SK-N-SH (cell line): ENCODE measurements at regions not wholly inside any gene's neighbourhood (a gene's known extent, or its start where the extent isn't known, plus 50 kb on each side); places are given as distances from the start of the nearest gene placed in this dataset.

Source experiments
- CTCF ChIA-PET: fragments of 300-600, 350-600 bp; formaldehyde crosslinking; extraction: SDS; loops from one replicate; lab custom pipeline; 2021; lab: Yijun Ruan, JAX
- POLR2A ChIA-PET: fragments of 350-600 bp; sonication (Branson Sonifier 250); formaldehyde crosslinking; extraction: SDS; loops from one replicate; lab custom pipeline; 2020; ENCODE audit warnings: antibody characterized with exemption, inconsistent platforms; lab: Yijun Ruan, JAX
- DNase-seq: peaks from one replicate; pipeline ENCODE4 v3.0.0; 2012
- H2AFZ ChIP-seq: fragments of 200-600 bp; sonication (generic); 2 replicates; pipeline ENCODE4 v1.8.1; 2016; ENCODE audit warnings: antibody characterized with exemption, mild to moderate bottlenecking, low read depth
- H3F3A ChIP-seq: fragments of 200-600 bp; sonication (generic); replicated peaks from 2 replicates; pipeline ENCODE3; 2016; ENCODE audit warnings: antibody characterized with exemption, mild to moderate bottlenecking; ENCODE audit not compliant: insufficient read depth
- H3K27ac ChIP-seq, 2 experiments: fragments of 200-500 bp in 1 of 2; fragments of 200-600 bp in 1 of 2; sonication (Bioruptor generic) in 1 of 2; sonication (generic), shearing (Covaris generic) in 1 of 2; 2 replicates each; pipeline versions ENCODE4 v1.5.1 to v1.6.1; 2014 to 2016; ENCODE audit warnings: low read depth in 2 of 2, inconsistent platforms in 1 of 2, low read length in 1 of 2, mild to moderate bottlenecking in 1 of 2, mixed read lengths in 1 of 2
- H3K27me3 ChIP-seq: fragments of 200-600 bp; sonication (generic), shearing (Covaris generic); 2 replicates; pipeline ENCODE4 v1.6.1; 2016; ENCODE audit warnings: mixed run types; ENCODE audit not compliant: insufficient read depth
- H3K36me3 ChIP-seq, 2 experiments: fragments of 200-500 bp in 1 of 2; fragments of 200-600 bp in 1 of 2; sonication (Bioruptor generic) in 1 of 2; sonication (generic) in 1 of 2; replicated peaks in 1 of 2; 2 replicates each; pipeline versions ENCODE3 to v1.5.1; 2014 to 2016; ENCODE audit warnings: low read length in 1 of 2, mild to moderate bottlenecking in 1 of 2; ENCODE audit not compliant: insufficient read depth in 2 of 2, control insufficient read depth in 1 of 2
- H3K4me1 ChIP-seq, 2 experiments: fragments of 200-500 bp in 1 of 2; fragments of 200-600 bp in 1 of 2; sonication (Bioruptor generic) in 1 of 2; sonication (generic), shearing (Covaris generic) in 1 of 2; 2 replicates each; pipeline versions ENCODE4 v1.5.1 to v1.6.1; 2014 to 2016; ENCODE audit warnings: low read depth in 1 of 2, low read length in 1 of 2, mixed run types in 1 of 2; ENCODE audit not compliant: insufficient read depth in 2 of 2, control insufficient read depth in 1 of 2
- H3K4me2 ChIP-seq: fragments of 200-600 bp; sonication (generic), shearing (Covaris generic); 2 replicates; pipeline ENCODE4 v1.6.1; 2017; ENCODE audit warnings: mixed run types
- H3K4me3 ChIP-seq, 2 experiments: fragments of 200-500 bp in 1 of 2; fragments of 200-600 bp in 1 of 2; sonication (Bioruptor generic) in 1 of 2; sonication (generic), shearing (Covaris generic) in 1 of 2; 2 replicates each; pipeline versions ENCODE4 v1.5.1 to v1.8.1; 2014 to 2016; ENCODE audit warnings: low read depth in 2 of 2, inconsistent platforms in 1 of 2, low read length in 1 of 2, mild to moderate bottlenecking in 1 of 2, mixed read lengths in 1 of 2, moderate library complexity in 1 of 2
- H3K79me2 ChIP-seq: fragments of 200-600 bp; sonication (generic); 2 replicates; pipeline ENCODE4 v1.8.1; 2017; ENCODE audit warnings: mild to moderate bottlenecking; ENCODE audit not compliant: insufficient read depth
- H3K9ac ChIP-seq: fragments of 200-600 bp; sonication (generic); 2 replicates; pipeline ENCODE4 v1.6.1; 2017; ENCODE audit warnings: mixed run types
- H3K9me2 ChIP-seq: fragments of 200-600 bp; sonication (generic); 2 replicates; pipeline ENCODE4 v1.6.1; 2017; ENCODE audit warnings: mixed run types
- H3K9me3 ChIP-seq: fragments of 200-600 bp; sonication (generic); 2 replicates; pipeline ENCODE4 v1.6.1; 2017; ENCODE audit warnings: mixed run types, mild to moderate bottlenecking, moderate library complexity
- H4K20me1 ChIP-seq: fragments of 200-600 bp; sonication (generic); 2 replicates; pipeline ENCODE4 v1.6.1; 2017; ENCODE audit warnings: mild to moderate bottlenecking, mixed run types; ENCODE audit not compliant: insufficient read depth
- ELF1 ChIP-seq: IDR thresholded peaks from 2 replicates; pipeline ENCODE4 v1.4.0; 2012
- EP300 ChIP-seq, 2 experiments: IDR thresholded peaks; 2 replicates each; pipeline versions ENCODE4 v1.4.0 to v1.6.1; 2012; ENCODE audit warnings: borderline replicate concordance in 1 of 2, low read depth in 1 of 2, low read length in 1 of 2
- FOSL2 ChIP-seq: IDR thresholded peaks from 2 replicates; pipeline ENCODE4 v1.4.0; 2012; ENCODE audit warnings: low read depth, mild to moderate bottlenecking, moderate library complexity, borderline replicate concordance
- FOXJ3 ChIP-seq: sonication (generic); formaldehyde crosslinking; IDR thresholded peaks from 2 replicates; pipeline ENCODE4 v1.5.1; 2020; ENCODE audit warnings: mild to moderate bottlenecking, missing genetic modification reagents
- MXI1 ChIP-seq: IDR thresholded peaks from 2 replicates; pipeline ENCODE4 v1.6.1; 2012; ENCODE audit warnings: mild to moderate bottlenecking, low read depth, low read length, improper control_type of control experiment
- POLR2AphosphoS5 ChIP-seq: IDR thresholded peaks from 2 replicates; pipeline ENCODE4 v1.6.1; 2012; ENCODE audit warnings: low read depth, low read length
- RAD21 ChIP-seq: IDR thresholded peaks from 2 replicates; pipeline ENCODE4 v1.6.1; 2012; ENCODE audit warnings: mild to moderate bottlenecking, low read length
- RXRA ChIP-seq: IDR thresholded peaks from 2 replicates; pipeline ENCODE4 v1.4.0; 2012; ENCODE audit warnings: low read depth, mild to moderate bottlenecking, borderline replicate concordance
- SIN3A ChIP-seq: IDR thresholded peaks from 2 replicates; pipeline ENCODE4 v1.6.1; 2012; ENCODE audit warnings: low read depth, mild to moderate bottlenecking, low read length, moderate library complexity, borderline replicate concordance
- SMC3 ChIP-seq: IDR thresholded peaks from 2 replicates; pipeline ENCODE4 v1.6.1; 2012; ENCODE audit warnings: low read depth, low read length, improper control_type of control experiment
- WGBS: methylation state at CpG from one replicate; pipeline ENCODE4 v1.1.6; 2017; ENCODE audit warnings: low lambda C conversion rate; 5-methylcytosine and 5-hydroxymethylcytosine counted together
- TF ChIP-seq, protein P1 (sequence below): fragments of 200-600 bp; sonication (generic); IDR thresholded peaks from 2 replicates; pipeline ENCODE4 v1.6.1; 2017; ENCODE audit warnings: antibody characterized with exemption, mild to moderate bottlenecking, moderate library complexity

DNA sequence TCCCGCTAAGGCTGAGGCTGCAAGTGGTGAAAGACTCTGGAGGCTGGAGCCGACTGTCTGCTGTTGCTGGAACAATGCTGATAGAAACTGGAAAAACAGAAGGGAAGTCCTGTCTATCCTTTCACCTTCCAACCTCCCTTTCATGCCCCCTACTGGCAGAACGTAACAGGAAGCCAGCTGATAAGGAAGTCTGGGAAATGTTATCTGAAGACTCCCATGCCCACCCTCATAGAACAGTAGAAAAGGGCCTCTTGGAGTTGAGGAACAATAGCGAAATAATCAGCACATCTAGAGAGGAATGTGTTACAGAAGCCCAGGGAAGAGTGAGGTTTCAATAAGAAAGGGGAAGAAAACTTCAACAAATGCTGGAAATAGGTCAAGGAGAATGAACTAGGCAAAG, 117.1 kb upstream of the DKK2 start:
- H3K4me1 ChIP-seq, result peaks cover 0 to 15% of the 10 kb centered on the region in 2 experiments; a peak in 2 of 4 replicates
- WGBS, result 89% methylated on average over 4 of the region's 4 CpGs
- H3K27me3 ChIP-seq, result no peaks in the 10 kb centered on the region
- no peaks in the 10 kb centered on the region for H3K9me3 ChIP-seq
- no peak overlapping the region for H3K4me3 ChIP-seq
- H3K27ac ChIP-seq, result no peak overlapping the region
- no peak overlapping the region for H3K9ac ChIP-seq
- no peaks in the 10 kb centered on the region for H4K20me1 ChIP-seq
- H3K36me3 ChIP-seq, result no peaks in the 10 kb centered on the region
- H3K9me2 ChIP-seq, result no peaks in the 10 kb centered on the region
- ChIA-PET CTCF (interaction anchor here (1.0 to 1.5 kb wide), 2 partner anchors 10 to 11 kb away, joined by 3 to 4 read pairs; no protein-coding TSS in a partner anchor), POLR2A (no interaction called here)
- no peak overlapping the region for H2AFZ ChIP-seq
- no peak for DNase-seq
- 0 out of 2 replicates have a peak, but pooled peaks have one; percentile 15 for TF ChIP-seq RAD21
- TF ChIP-seq, protein P1, sequence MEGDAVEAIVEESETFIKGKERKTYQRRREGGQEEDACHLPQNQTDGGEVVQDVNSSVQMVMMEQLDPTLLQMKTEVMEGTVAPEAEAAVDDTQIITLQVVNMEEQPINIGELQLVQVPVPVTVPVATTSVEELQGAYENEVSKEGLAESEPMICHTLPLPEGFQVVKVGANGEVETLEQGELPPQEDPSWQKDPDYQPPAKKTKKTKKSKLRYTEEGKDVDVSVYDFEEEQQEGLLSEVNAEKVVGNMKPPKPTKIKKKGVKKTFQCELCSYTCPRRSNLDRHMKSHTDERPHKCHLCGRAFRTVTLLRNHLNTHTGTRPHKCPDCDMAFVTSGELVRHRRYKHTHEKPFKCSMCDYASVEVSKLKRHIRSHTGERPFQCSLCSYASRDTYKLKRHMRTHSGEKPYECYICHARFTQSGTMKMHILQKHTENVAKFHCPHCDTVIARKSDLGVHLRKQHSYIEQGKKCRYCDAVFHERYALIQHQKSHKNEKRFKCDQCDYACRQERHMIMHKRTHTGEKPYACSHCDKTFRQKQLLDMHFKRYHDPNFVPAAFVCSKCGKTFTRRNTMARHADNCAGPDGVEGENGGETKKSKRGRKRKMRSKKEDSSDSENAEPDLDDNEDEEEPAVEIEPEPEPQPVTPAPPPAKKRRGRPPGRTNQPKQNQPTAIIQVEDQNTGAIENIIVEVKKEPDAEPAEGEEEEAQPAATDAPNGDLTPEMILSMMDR, result peak; percentile 45
- TF ChIP-seq SMC3, result 0 out of 2 replicates have a peak, but pooled peaks have one; percentile 11
- no peak for TF ChIP-seq RXRA
- no peak for TF ChIP-seq MXI1
- 0 out of 2 replicates have a peak, but pooled peaks have one; percentile 25 for TF ChIP-seq ELF1
- no peak for TF ChIP-seq FOSL2
- no peak for TF ChIP-seq FOXJ3 (CRISPR knock-in tag)
- TF ChIP-seq, all 33 proteins: peak for 4
- Histone ChIP-seq H3F3A (no peaks in the 10 kb centered on the region), H3K79me2 (no peaks in the 10 kb centered on the region), H3K4me2 (no peak overlapping the region)

DNA sequence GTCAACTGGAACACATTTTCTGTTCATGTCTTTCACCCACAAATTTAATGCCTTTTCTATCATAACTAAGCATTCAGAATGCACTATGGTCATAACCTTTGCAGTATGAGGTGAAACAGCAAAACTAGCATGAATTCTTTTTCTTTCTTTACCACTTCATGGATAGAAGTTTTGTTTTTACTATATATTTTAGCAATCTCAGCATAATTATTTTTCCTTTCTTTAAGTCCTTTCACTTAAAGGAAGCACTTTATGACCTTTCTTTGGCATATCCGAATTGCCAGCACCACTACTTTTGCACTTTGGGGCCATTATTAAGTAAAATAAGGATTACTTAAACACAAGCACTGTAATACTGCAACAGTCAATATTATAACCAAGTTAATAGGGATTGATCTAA, 115.1 kb upstream of the DKK2 start:
- Histone ChIP-seq H3K4me1 (peaks cover 0 to 15% of the 10 kb centered on the region in 2 experiments; a peak in 2 of 4 replicates), H3K9me2 (0 out of 2 replicates have a peak, but pooled peaks cover 3% of the 10 kb centered on the region), H2AFZ (no peak overlapping the region), H3K4me2 (no peak overlapping the region), H4K20me1 (no peaks in the 10 kb centered on the region), H3K9me3 (no peaks in the 10 kb centered on the region), H3K27ac (no peak overlapping the region), H3K36me3 (no peaks in the 10 kb centered on the region), H3F3A (no peaks in the 10 kb centered on the region), H3K4me3 (no peak overlapping the region), H3K79me2 (no peaks in the 10 kb centered on the region), H3K9ac (no peak overlapping the region), H3K27me3 (no peaks in the 10 kb centered on the region)
- DNase-seq, result no peak
- TF ChIP-seq EP300 (IDR thresholded peaks at IDR 0.05; ENCODE audit: borderline replicate concordance in 1 of 2, low read depth in 1 of 2, low read length in 1 of 2) (no peak), SIN3A (no peak), RXRA (no peak), FOXJ3 (CRISPR knock-in tag) (no peak), POLR2AphosphoS5 (no peak)
- ChIA-PET CTCF (no interaction called here), POLR2A (no interaction called here)
- 86% methylated on average over 1 of the region's 1 CpG for WGBS
